Esophagus squamous epithelium (tissue), 4 donors: ENCODE measurements at regions not wholly inside any gene's neighbourhood (a gene's known extent, or its start where the extent isn't known, plus 50 kb on each side); places are given as distances from the start of the nearest gene placed in this dataset.

ENCODE experiments used
- CTCF ChIP-seq, 6 experiments: fragments of 450-650 bp in 4 of 6; fragments of 200-600 bp in 2 of 6; sonication (generic) in 2 of 6; IDR thresholded peaks; one replicate each; pipeline ENCODE4 v1.5.1; 2016 to 2019; ENCODE audit warnings: antibody characterized with exemption in 6 of 6, mild to moderate bottlenecking in 4 of 6, moderate library complexity in 4 of 6
- POLR2A ChIP-seq, 4 donors: fragments of 450-650 bp; IDR thresholded peaks; one replicate each; pipeline ENCODE4 v1.6.1; 2017; ENCODE audit warnings: antibody characterized with exemption in 4 of 4, mild to moderate bottlenecking in 4 of 4, moderate library complexity in 3 of 4

GRCh38 chr6:20263059-20263458 lies 50.8 kb upstream of the MBOAT1 start:
- TF ChIP-seq CTCF (IDR thresholded peaks at IDR 0.05) (no peak), POLR2A (IDR thresholded peaks at IDR 0.05) (no peak)
